Aorta (tissue), 5 donors: ENCODE measurements at regions not wholly inside any gene's neighbourhood (a gene's known extent, or its start where the extent isn't known, plus 50 kb on each side); places are given as distances from the start of the nearest gene placed in this dataset.
"Not testable (repeated sequence)": the region's sequence is repeated elsewhere in the genome, so short reads cannot be mapped to it uniquely, and the experiment has no call there.

Source experiments
- ATAC-seq: fragments of 200-7000 bp; cut with Tn5 transposase; one replicate; pipeline ENCODE4 v1.9.1; 2022; ENCODE audit warnings: moderate library complexity; ENCODE audit not compliant: low FRiP score
- DNase-seq, 2 donors: peaks; one replicate each; pipeline ENCODE4 v3.0.0-alpha.2; 2020
- H3K27ac ChIP-seq, 2 donors: one replicate each; pipeline ENCODE4 v1.5.1; 2013; ENCODE audit warnings: low read length in 2 of 2, mild to moderate bottlenecking in 2 of 2, moderate library complexity in 2 of 2, control low read depth in 1 of 2, inconsistent platforms in 1 of 2, low read depth in 1 of 2
- H3K27me3 ChIP-seq, 2 donors: one replicate each; pipeline ENCODE4 v1.6.1; 2013; ENCODE audit warnings: control low read depth in 1 of 2, low read length in 1 of 2, mild to moderate bottlenecking in 1 of 2, moderate library complexity in 1 of 2; ENCODE audit not compliant: insufficient read depth in 2 of 2, control insufficient read depth in 1 of 2
- H3K36me3 ChIP-seq, 2 donors: one replicate each; pipeline ENCODE4 v1.6.1; 2013; ENCODE audit warnings: control low read depth in 1 of 2, low read length in 1 of 2, mild to moderate bottlenecking in 1 of 2; ENCODE audit not compliant: insufficient read depth in 2 of 2, control insufficient read depth in 1 of 2
- H3K4me1 ChIP-seq, 2 donors: one replicate each; pipeline ENCODE4 v1.6.1; 2013; ENCODE audit warnings: low read length in 2 of 2, control low read depth in 1 of 2, mild to moderate bottlenecking in 1 of 2, moderate library complexity in 1 of 2; ENCODE audit not compliant: insufficient read depth in 2 of 2, control insufficient read depth in 1 of 2
- H3K4me3 ChIP-seq, 2 donors: one replicate each; pipeline ENCODE4 v1.5.1; 2013; ENCODE audit warnings: low read length in 2 of 2, control low read depth in 1 of 2, mild to moderate bottlenecking in 1 of 2
- H3K9me3 ChIP-seq: one replicate; pipeline ENCODE4 v1.6.1; 2013; ENCODE audit warnings: mild to moderate bottlenecking, low read length; ENCODE audit not compliant: control insufficient read depth
- WGBS, 2 donors: extraction: QIAGEN DNeasy Blood & Tissue Kit; methylation state at CpG; one replicate each; pipeline ENCODE4 v1.1.7; 2013; 5-methylcytosine and 5-hydroxymethylcytosine counted together
- intact Hi-C, 2 donors: fragments of 100-400 bp; cut with DNase I; formaldehyde crosslinking; loops; one replicate each; pipeline versions ENCODE4 v1.14.2 to v1.15.0; 2022
- donor health status: healthy with polysubstance abuse.
- donor health status: Bipolar disorder and iron deficiency.
- donor health status: DM: no; HTN: no; CAD: no.
- donor health status: DM: no; HTN: no; CAD: no.
- donor health status: DM: yes; HTN: yes; CAD: no.

DNA sequence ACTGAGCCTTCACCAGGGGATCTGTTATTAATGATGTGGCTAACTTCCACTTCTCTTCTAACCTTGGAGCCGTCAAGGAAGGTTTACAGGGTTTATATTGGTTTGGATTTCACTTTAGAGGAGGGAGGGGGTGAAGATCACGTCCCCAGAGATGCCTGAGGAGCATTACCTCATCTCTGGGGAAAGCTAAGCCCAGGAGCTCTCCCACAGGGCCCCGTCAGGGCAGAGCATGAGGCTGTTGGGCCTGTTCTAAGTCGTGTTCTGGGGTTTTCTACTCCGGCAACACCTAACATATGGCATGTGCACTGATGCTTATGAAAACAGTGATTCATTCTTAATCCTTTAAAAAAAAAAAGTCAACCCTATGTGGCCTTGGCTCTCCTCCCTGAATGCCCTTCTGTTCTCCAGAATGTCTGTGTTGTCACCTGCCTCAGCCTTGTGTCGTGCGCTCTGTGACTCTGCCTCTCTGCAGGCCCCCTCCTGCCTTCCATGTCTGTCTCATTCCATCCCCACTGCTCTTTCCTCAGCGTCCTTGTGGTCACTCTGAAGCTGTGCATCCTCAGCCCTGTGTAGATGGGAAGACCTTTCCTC, 97.4 kb upstream of the JARID2 start:
- Histone ChIP-seq H3K4me1 (no peaks in the 10 kb centered on the region), H3K4me3 (no peak overlapping the region), H3K9me3 (no peaks in the 10 kb centered on the region), H3K36me3 (no peaks in the 10 kb centered on the region), H3K27ac (no peak overlapping the region), H3K27me3 (no peaks in the 10 kb centered on the region)
- ATAC-seq (no peak), DNase-seq (no peak)
- intact Hi-C loops, result no loop called here
- 27 to 36% methylated on average over 8 of the region's 8 CpGs for WGBS, 2 donors

DNA sequence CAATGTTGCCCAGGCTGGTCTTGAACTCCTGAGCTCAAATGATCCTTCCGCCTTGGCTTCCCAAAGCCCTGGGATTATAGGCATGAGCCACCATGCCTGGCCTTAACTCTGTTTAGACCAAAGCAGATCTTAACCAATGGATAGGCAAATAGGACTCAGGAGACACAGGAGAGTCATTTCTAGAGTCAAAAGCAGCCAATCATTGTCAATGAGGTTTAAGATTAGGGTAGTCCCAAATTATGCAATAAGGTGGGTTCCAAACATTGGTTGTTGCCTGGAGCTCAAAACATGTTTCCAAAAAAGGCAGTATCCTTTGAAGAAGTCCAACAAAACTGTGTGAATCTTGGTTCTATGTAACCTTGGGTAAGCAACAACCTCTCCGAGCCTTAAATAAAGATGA, 95.7 kb upstream of the JARID2 start:
- Histone ChIP-seq H3K4me3 (no peak overlapping the region), H3K27me3 (no peaks in the 10 kb centered on the region), H3K4me1 (no peaks in the 10 kb centered on the region), H3K36me3 (no peaks in the 10 kb centered on the region), H3K27ac (no peak overlapping the region), H3K9me3 (no peaks in the 10 kb centered on the region)
- ATAC-seq, result no peak
- 90 to 92% methylated on average over 2 of the region's 2 CpGs for WGBS, 2 donors
- intact Hi-C loops, result no loop called here
- no peak for DNase-seq

GRCh38 chr6:15152700-15153099, 93.2 kb upstream of the JARID2 start:
- intact Hi-C loops, result no loop called here
- no peaks in the 10 kb centered on the region for H3K4me1 ChIP-seq
- H3K27ac ChIP-seq, result no peak overlapping the region
- DNase-seq, result no peak
- WGBS, 2 donors, result 93 to 96% methylated on average over 2 of the region's 2 CpGs
- no peak overlapping the region for H3K4me3 ChIP-seq
- no peaks in the 10 kb centered on the region for H3K9me3 ChIP-seq
- no peak for ATAC-seq
- H3K36me3 ChIP-seq, result no peaks in the 10 kb centered on the region
- H3K27me3 ChIP-seq, result no peaks in the 10 kb centered on the region

DNA sequence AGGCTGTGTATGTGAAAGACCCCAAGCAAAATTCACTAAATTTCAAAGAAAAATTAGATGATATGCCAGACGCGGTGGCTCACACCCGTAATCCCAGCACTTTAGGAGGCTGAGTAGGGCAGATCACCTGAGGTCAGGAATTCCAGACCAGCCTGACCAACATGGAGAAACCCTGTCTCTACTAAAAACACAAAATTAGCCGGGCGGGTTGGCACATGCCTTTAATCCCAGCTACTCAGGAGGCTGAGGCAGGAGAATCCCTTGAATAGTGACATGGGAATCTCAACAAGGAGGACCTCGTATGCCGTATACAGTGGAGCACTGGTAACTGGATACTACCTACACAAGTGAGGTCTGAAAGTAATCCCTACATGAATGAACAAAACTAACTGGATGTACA, 92.7 kb upstream of the JARID2 start:
- no peak for ATAC-seq
- Histone ChIP-seq H3K9me3 (no peaks in the 10 kb centered on the region), H3K4me1 (no peaks in the 10 kb centered on the region), H3K36me3 (no peaks in the 10 kb centered on the region), H3K4me3 (no peak overlapping the region), H3K27ac (no peak overlapping the region), H3K27me3 (no peaks in the 10 kb centered on the region)
- intact Hi-C loops, result no loop called here
- no peak for DNase-seq
- 96 to 97% methylated on average over 7 of the region's 7 CpGs for WGBS, 2 donors

- ATAC-seq, result no peak
- Histone ChIP-seq H3K4me1 (no peaks in the 10 kb centered on the region), H3K9me3 (no peaks in the 10 kb centered on the region), H3K27ac (no peak overlapping the region), H3K27me3 (no peaks in the 10 kb centered on the region), H3K4me3 (no peak overlapping the region), H3K36me3 (no peaks in the 10 kb centered on the region)
- no peak for DNase-seq
- intact Hi-C loops, result no loop called here
- WGBS, 2 donors, result 97 to 98% methylated on average over 2 of the region's 2 CpGs
Measured at GRCh38 chr6:15157479-15157878, 88.4 kb upstream of the JARID2 start.

- intact Hi-C loops, result no loop called here
- Histone ChIP-seq H3K27me3 (no peaks in the 10 kb centered on the region), H3K4me3 (no peak overlapping the region), H3K27ac (no peak overlapping the region), H3K36me3 (no peaks in the 10 kb centered on the region), H3K4me1 (no peaks in the 10 kb centered on the region), H3K9me3 (no peaks in the 10 kb centered on the region)
- 93 to 94% methylated on average over 10 of the region's 10 CpGs for WGBS, 2 donors
- DNase-seq (no peak), ATAC-seq (no peak)
Measured at GRCh38 chr6:15158821-15159619, 86.8 kb upstream of the JARID2 start.

GRCh38 chr6:15160812-15161211, 85.1 kb upstream of the JARID2 start:
- Histone ChIP-seq H3K4me1 (no peaks in the 10 kb centered on the region), H3K9me3 (no peaks in the 10 kb centered on the region), H3K27me3 (no peaks in the 10 kb centered on the region), H3K36me3 (no peaks in the 10 kb centered on the region), H3K4me3 (no peak overlapping the region), H3K27ac (no peak overlapping the region)
- ATAC-seq (no peak), DNase-seq (no peak)
- intact Hi-C loops, result no loop called here
- WGBS, 2 donors, result 65 to 67% methylated on average over 2 of the region's 2 CpGs

- DNase-seq, H3K27me3 ChIP-seq, H3K36me3 ChIP-seq, H3K27ac ChIP-seq, H3K9me3 ChIP-seq, ATAC-seq, H3K4me1 ChIP-seq, intact Hi-C loops, H3K4me3 ChIP-seq: not testable (repeated sequence)
- 94 to 96% methylated on average over 6 of the region's 6 CpGs for whole genome bisulfite sequencing, 2 donors
Measured at GRCh38 chr6:15164855-15165254, 81.0 kb upstream of the JARID2 start.

DNA sequence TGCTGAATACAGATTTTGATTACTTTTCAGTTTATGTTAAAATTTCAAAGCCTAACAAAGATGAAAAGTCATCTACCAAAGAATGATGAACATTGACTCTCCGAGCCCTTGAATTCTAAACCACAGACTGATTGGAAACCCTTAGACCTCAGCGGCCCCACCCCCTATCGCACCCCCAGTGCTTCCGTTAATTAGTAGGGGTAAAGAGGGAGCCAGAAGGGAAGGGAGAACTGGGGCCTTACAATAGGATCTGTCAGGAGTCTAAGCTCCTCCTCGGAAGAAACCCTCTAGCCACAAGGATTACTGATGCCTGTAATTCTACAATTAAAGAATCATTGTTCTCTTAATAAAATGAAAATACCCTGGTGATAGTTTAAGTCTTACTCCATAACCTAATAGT, 79.7 kb upstream of the JARID2 start:
- H3K4me3 ChIP-seq, result no peak overlapping the region
- H3K36me3 ChIP-seq, result no peaks in the 10 kb centered on the region
- intact Hi-C loops, result no loop called here

More for the DNA sequence above, 79.7 kb upstream of the JARID2 start:
- Histone ChIP-seq H3K9me3 (no peaks in the 10 kb centered on the region), H3K4me1 (no peaks in the 10 kb centered on the region), H3K27ac (no peak overlapping the region), H3K27me3 (no peaks in the 10 kb centered on the region)
- no peak for ATAC-seq
- DNase-seq, result no peak
- 74 to 80% methylated on average over 5 of the region's 5 CpGs for WGBS, 2 donors
